ENCODE measurements at regions not wholly inside any gene's neighbourhood (a gene's known extent, or its start where the extent isn't known, plus 50 kb on each side); places are given as distances from the start of the nearest gene placed in this dataset.
"Not testable (repeated sequence)": the region's sequence is repeated elsewhere in the genome, so short reads cannot be mapped to it uniquely, and the experiment has no call there.

DNA sequence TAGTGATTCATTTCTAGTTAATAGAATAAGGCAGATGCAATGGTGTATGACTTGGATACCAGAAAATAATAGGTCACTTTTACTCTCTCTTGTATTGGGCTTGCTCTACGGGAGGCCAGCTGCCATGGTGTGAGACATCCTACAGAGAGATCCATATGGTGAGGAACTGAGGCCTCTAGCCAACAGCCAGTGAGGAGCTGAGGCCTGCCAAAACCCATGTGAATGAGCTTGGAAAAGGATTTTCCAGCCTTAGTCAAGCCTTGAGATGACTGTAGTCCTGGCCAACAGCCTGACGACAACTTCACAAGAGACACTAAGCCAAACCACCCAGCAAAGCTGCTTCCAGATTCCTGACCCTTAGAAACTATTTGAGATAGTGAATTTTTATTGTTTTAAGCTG is 1300.2 kb downstream of the RAPGEF2 start:
- Histone ChIP-seq H3K9ac (ENCODE audit: low read depth in 1 of 2, low read length in 2 of 2) (no peak overlapping the region), H3K9me3 (ENCODE audit: control insufficient read depth in 2 of 2, low read length in 2 of 2) (no peaks in the 10 kb centered on the region), H3K36me3 (ENCODE audit: control insufficient read depth in 2 of 2, insufficient read depth in 2 of 2, low read length in 2 of 2) (no peaks in the 10 kb centered on the region), H3K4me1 (ENCODE audit: control insufficient read depth in 2 of 2, insufficient read depth in 2 of 2, low read length in 2 of 2) (no peaks in the 10 kb centered on the region), H3K27ac (ENCODE audit: low read depth in 2 of 2, low read length in 2 of 2) (no peak overlapping the region), H3K27me3 (ENCODE audit: control insufficient read depth in 2 of 2, insufficient read depth in 2 of 2, low read length in 2 of 2) (no peaks in the 10 kb centered on the region), H3K4me3 (ENCODE audit: low read length in 2 of 2) (no peak overlapping the region)

GRCh38 chr4:160406263-160406825 is 1303.5 kb downstream of the RAPGEF2 start:
- H3K36me3 ChIP-seq (ENCODE audit: control insufficient read depth in 2 of 2, insufficient read depth in 2 of 2, low read length in 2 of 2): no peaks in the 10 kb centered on the region
- H3K9me3 ChIP-seq (ENCODE audit: control insufficient read depth in 2 of 2, low read length in 2 of 2): no peaks in the 10 kb centered on the region
- no peak overlapping the region for H3K9ac ChIP-seq (ENCODE audit: low read depth in 1 of 2, low read length in 2 of 2)
- no peaks in the 10 kb centered on the region for H3K4me1 ChIP-seq (ENCODE audit: control insufficient read depth in 2 of 2, insufficient read depth in 2 of 2, low read length in 2 of 2)
- no peak overlapping the region for H3K27ac ChIP-seq (ENCODE audit: low read depth in 2 of 2, low read length in 2 of 2)
- H3K27me3 ChIP-seq (ENCODE audit: control insufficient read depth in 2 of 2, insufficient read depth in 2 of 2, low read length in 2 of 2): no peaks in the 10 kb centered on the region
- H3K4me3 ChIP-seq (ENCODE audit: low read length in 2 of 2): no peak overlapping the region

GRCh38 chr4:160414496-160414895 is 1311.6 kb downstream of the RAPGEF2 start:
- no peak overlapping the region for H3K27ac ChIP-seq (ENCODE audit: low read depth in 2 of 2, low read length in 2 of 2)
- no peak overlapping the region for H3K9ac ChIP-seq (ENCODE audit: low read depth in 1 of 2, low read length in 2 of 2)
- no peaks in the 10 kb centered on the region for H3K27me3 ChIP-seq (ENCODE audit: control insufficient read depth in 2 of 2, insufficient read depth in 2 of 2, low read length in 2 of 2)
- H3K4me3 ChIP-seq (ENCODE audit: low read length in 2 of 2): no peak overlapping the region
- no peaks in the 10 kb centered on the region for H3K4me1 ChIP-seq (ENCODE audit: control insufficient read depth in 2 of 2, insufficient read depth in 2 of 2, low read length in 2 of 2)
- H3K36me3 ChIP-seq (ENCODE audit: control insufficient read depth in 2 of 2, insufficient read depth in 2 of 2, low read length in 2 of 2): no peaks in the 10 kb centered on the region
- H3K9me3 ChIP-seq (ENCODE audit: control insufficient read depth in 2 of 2, low read length in 2 of 2): no peaks in the 10 kb centered on the region

- no peak overlapping the region for H3K27ac ChIP-seq (ENCODE audit: low read depth in 2 of 2, low read length in 2 of 2)
- H3K36me3 ChIP-seq (ENCODE audit: control insufficient read depth in 2 of 2, insufficient read depth in 2 of 2, low read length in 2 of 2): no peaks in the 10 kb centered on the region
- no peaks in the 10 kb centered on the region for H3K4me1 ChIP-seq (ENCODE audit: control insufficient read depth in 2 of 2, insufficient read depth in 2 of 2, low read length in 2 of 2)
- H3K27me3 ChIP-seq (ENCODE audit: control insufficient read depth in 2 of 2, insufficient read depth in 2 of 2, low read length in 2 of 2): no peaks in the 10 kb centered on the region
- no peak overlapping the region for H3K9ac ChIP-seq (ENCODE audit: low read depth in 1 of 2, low read length in 2 of 2)
- no peak overlapping the region for H3K4me3 ChIP-seq (ENCODE audit: low read length in 2 of 2)
- H3K9me3 ChIP-seq (ENCODE audit: control insufficient read depth in 2 of 2, low read length in 2 of 2): no peaks in the 10 kb centered on the region
These were observed 1321.1 kb downstream of the RAPGEF2 start for GRCh38 chr4:160423879-160424451.

GRCh38 chr4:160426233-160426632 is 1323.4 kb downstream of the RAPGEF2 start:
- H3K36me3 ChIP-seq (ENCODE audit: control insufficient read depth in 2 of 2, insufficient read depth in 2 of 2, low read length in 2 of 2): no peaks in the 10 kb centered on the region
- no peak overlapping the region for H3K4me3 ChIP-seq (ENCODE audit: low read length in 2 of 2)
- no peaks in the 10 kb centered on the region for H3K4me1 ChIP-seq (ENCODE audit: control insufficient read depth in 2 of 2, insufficient read depth in 2 of 2, low read length in 2 of 2)
- H3K27ac ChIP-seq (ENCODE audit: low read depth in 2 of 2, low read length in 2 of 2): no peak overlapping the region
- H3K27me3 ChIP-seq (ENCODE audit: control insufficient read depth in 2 of 2, insufficient read depth in 2 of 2, low read length in 2 of 2): no peaks in the 10 kb centered on the region
- no peak overlapping the region for H3K9ac ChIP-seq (ENCODE audit: low read depth in 1 of 2, low read length in 2 of 2)
- H3K9me3 ChIP-seq (ENCODE audit: control insufficient read depth in 2 of 2, low read length in 2 of 2): no peaks in the 10 kb centered on the region

DNA sequence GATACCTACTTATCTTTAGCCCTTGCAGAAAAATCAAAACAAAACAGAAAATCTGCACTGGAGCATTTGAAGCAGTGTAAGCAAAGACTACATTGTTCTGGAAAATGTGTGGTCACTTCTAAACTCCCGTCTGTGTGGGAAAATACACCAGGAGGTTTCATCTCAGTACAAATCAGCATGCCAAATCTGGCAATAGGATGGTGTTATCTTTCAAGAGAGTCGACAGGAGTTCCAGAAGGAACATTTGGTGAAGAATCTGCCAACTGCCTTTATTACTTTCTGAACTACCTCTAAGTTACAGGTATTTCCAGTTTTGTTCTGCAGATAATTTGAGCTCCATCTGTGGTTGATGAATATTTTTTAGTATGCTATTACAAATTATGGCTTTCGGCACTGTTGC is 1348.0 kb downstream of the RAPGEF2 start:
- Histone ChIP-seq H3K9ac (ENCODE audit: low read depth in 1 of 2, low read length in 2 of 2) (no peak overlapping the region), H3K9me3 (ENCODE audit: control insufficient read depth in 2 of 2, low read length in 2 of 2) (no peaks in the 10 kb centered on the region), H3K36me3 (ENCODE audit: control insufficient read depth in 2 of 2, insufficient read depth in 2 of 2, low read length in 2 of 2) (no peaks in the 10 kb centered on the region), H3K4me3 (ENCODE audit: low read length in 2 of 2) (no peak overlapping the region), H3K27me3 (ENCODE audit: control insufficient read depth in 2 of 2, insufficient read depth in 2 of 2, low read length in 2 of 2) (no peaks in the 10 kb centered on the region), H3K27ac (ENCODE audit: low read depth in 2 of 2, low read length in 2 of 2) (no peak overlapping the region), H3K4me1 (ENCODE audit: control insufficient read depth in 2 of 2, insufficient read depth in 2 of 2, low read length in 2 of 2) (no peaks in the 10 kb centered on the region)

DNA sequence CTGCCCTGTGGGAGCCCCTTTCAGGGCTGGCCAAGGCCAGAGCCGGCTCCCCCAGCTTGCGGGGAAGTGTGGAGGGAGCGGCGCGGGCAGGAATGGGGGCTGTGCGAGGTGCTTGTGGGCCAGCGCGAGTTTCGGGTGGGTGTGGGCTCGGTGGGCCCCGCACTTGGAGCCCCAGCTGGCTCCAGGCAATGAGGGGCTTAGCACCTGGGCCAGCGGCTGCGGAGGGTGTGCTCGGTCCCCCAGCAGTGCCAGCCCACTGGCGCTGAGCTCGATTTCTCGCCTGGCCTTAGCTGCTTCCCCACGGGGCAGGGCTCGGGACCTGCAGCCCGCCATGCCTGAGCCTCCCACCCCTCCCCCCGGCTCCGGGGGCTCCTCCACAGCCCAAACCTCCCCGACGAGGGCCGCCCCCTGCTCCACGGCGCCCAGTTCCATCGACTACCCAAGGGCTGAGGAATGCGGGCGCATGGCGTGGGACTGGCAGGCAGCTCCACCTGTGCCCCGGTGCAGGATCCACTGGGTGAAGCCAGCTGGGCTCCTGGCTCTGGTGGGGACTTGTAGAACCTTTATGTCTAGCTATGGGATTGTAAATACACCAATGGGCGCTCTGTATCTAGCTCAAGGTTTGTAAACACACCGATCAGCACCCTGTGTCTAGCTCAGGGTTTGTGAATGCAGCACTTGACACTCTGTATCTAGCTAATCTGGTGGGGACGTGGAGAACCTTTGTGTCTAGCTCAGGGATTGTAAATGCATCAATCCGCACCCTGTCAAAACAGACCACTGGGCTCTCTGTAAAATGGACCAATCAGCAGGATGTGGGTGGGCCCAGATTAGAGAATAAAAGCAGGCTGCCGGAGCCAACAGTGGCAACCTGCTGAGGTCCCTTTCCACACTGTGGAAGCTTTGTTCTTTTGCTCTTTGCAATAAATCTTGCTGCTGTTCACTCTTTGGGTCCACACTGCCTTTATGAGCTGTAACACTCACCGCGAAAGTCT is 1379.1 kb downstream of the RAPGEF2 start:
- H3K27ac ChIP-seq (ENCODE audit: low read depth in 2 of 2, low read length in 2 of 2); H3K36me3 ChIP-seq (ENCODE audit: control insufficient read depth in 2 of 2, insufficient read depth in 2 of 2, low read length in 2 of 2); H3K4me1 ChIP-seq (ENCODE audit: control insufficient read depth in 2 of 2, insufficient read depth in 2 of 2, low read length in 2 of 2); H3K9me3 ChIP-seq (ENCODE audit: control insufficient read depth in 2 of 2, low read length in 2 of 2); H3K27me3 ChIP-seq (ENCODE audit: control insufficient read depth in 2 of 2, insufficient read depth in 2 of 2, low read length in 2 of 2); H3K9ac ChIP-seq (ENCODE audit: low read depth in 1 of 2, low read length in 2 of 2); H3K4me3 ChIP-seq (ENCODE audit: low read length in 2 of 2): not testable (repeated sequence)

GRCh38 chr4:160485071-160485687 is 1382.3 kb downstream of the RAPGEF2 start:
- no peaks in the 10 kb centered on the region for H3K36me3 ChIP-seq (ENCODE audit: control insufficient read depth in 2 of 2, insufficient read depth in 2 of 2, low read length in 2 of 2)
- H3K4me3 ChIP-seq (ENCODE audit: low read length in 2 of 2): no peak overlapping the region
- H3K9me3 ChIP-seq (ENCODE audit: control insufficient read depth in 2 of 2, low read length in 2 of 2): no peaks in the 10 kb centered on the region
- no peaks in the 10 kb centered on the region for H3K4me1 ChIP-seq (ENCODE audit: control insufficient read depth in 2 of 2, insufficient read depth in 2 of 2, low read length in 2 of 2)
- no peak overlapping the region for H3K9ac ChIP-seq (ENCODE audit: low read depth in 1 of 2, low read length in 2 of 2)
- H3K27me3 ChIP-seq (ENCODE audit: control insufficient read depth in 2 of 2, insufficient read depth in 2 of 2, low read length in 2 of 2): no peaks in the 10 kb centered on the region
- no peak overlapping the region for H3K27ac ChIP-seq (ENCODE audit: low read depth in 2 of 2, low read length in 2 of 2)

GRCh38 chr4:160492181-160492580 is 1389.3 kb downstream of the RAPGEF2 start:
- no peak overlapping the region for H3K4me3 ChIP-seq (ENCODE audit: low read length in 2 of 2)

GRCh38 chr4:160493206-160493605 is 1390.3 kb downstream of the RAPGEF2 start:
- Histone ChIP-seq H3K27ac (ENCODE audit: low read depth in 2 of 2, low read length in 2 of 2) (no peak overlapping the region), H3K4me1 (ENCODE audit: control insufficient read depth in 2 of 2, insufficient read depth in 2 of 2, low read length in 2 of 2) (no peaks in the 10 kb centered on the region), H3K9me3 (ENCODE audit: control insufficient read depth in 2 of 2, low read length in 2 of 2) (no peaks in the 10 kb centered on the region), H3K9ac (ENCODE audit: low read depth in 1 of 2, low read length in 2 of 2) (no peak overlapping the region), H3K4me3 (ENCODE audit: low read length in 2 of 2) (no peak overlapping the region), H3K36me3 (ENCODE audit: control insufficient read depth in 2 of 2, insufficient read depth in 2 of 2, low read length in 2 of 2) (no peaks in the 10 kb centered on the region), H3K27me3 (ENCODE audit: control insufficient read depth in 2 of 2, insufficient read depth in 2 of 2, low read length in 2 of 2) (no peaks in the 10 kb centered on the region)

More at GRCh38 chr4:160492181-160492580, 1389.3 kb downstream of the RAPGEF2 start:
- H3K9ac ChIP-seq (ENCODE audit: low read depth in 1 of 2, low read length in 2 of 2): no peak overlapping the region
- no peaks in the 10 kb centered on the region for H3K4me1 ChIP-seq (ENCODE audit: control insufficient read depth in 2 of 2, insufficient read depth in 2 of 2, low read length in 2 of 2)
- no peaks in the 10 kb centered on the region for H3K9me3 ChIP-seq (ENCODE audit: control insufficient read depth in 2 of 2, low read length in 2 of 2)
- no peaks in the 10 kb centered on the region for H3K27me3 ChIP-seq (ENCODE audit: control insufficient read depth in 2 of 2, insufficient read depth in 2 of 2, low read length in 2 of 2)
- H3K36me3 ChIP-seq (ENCODE audit: control insufficient read depth in 2 of 2, insufficient read depth in 2 of 2, low read length in 2 of 2): no peaks in the 10 kb centered on the region
- H3K27ac ChIP-seq (ENCODE audit: low read depth in 2 of 2, low read length in 2 of 2): no peak overlapping the region

Data from mucosa of rectum (tissue), 2 donors.